Gastrocnemius medialis (tissue), 4 donors: ENCODE measurements at regions not wholly inside any gene's neighbourhood (a gene's known extent, or its start where the extent isn't known, plus 50 kb on each side); places are given as distances from the start of the nearest gene placed in this dataset.

ENCODE experiments used
- ATAC-seq, 2 donors: fragments of 150-250 bp; one replicate each; pipeline ENCODE4 v1.9.1; 2016
- DNase-seq, 2 donors: peaks; one replicate each; pipeline ENCODE4 v3.0.0-alpha.2; 2019
- H3K27ac ChIP-seq, 4 donors: fragments of 200-600 bp; sonication (generic); 1 replicate in 1 of 4; 2 replicates in 3 of 4; pipeline ENCODE4 v1.5.1; 2016 to 2018; ENCODE audit warnings: mild to moderate bottlenecking in 2 of 4, moderate library complexity in 1 of 4
- H3K27me3 ChIP-seq, 3 donors: fragments of 200-600 bp; sonication (generic) in 2 of 3; 1 replicate in 1 of 3; 2 replicates in 2 of 3; pipeline versions ENCODE4 v1.5.1 to v1.6.0; 2016 to 2019; ENCODE audit warnings: mild to moderate bottlenecking in 1 of 3, moderate library complexity in 1 of 3
- H3K36me3 ChIP-seq, 2 donors: fragments of 200-600 bp; sonication (generic) in 1 of 2; one replicate each; pipeline ENCODE4 v1.5.1; 2017 to 2018
- H3K4me1 ChIP-seq, 2 donors: fragments of 200-600 bp; sonication (generic) in 1 of 2; one replicate each; pipeline ENCODE4 v1.5.1; 2016 to 2017; ENCODE audit warnings: mild to moderate bottlenecking in 2 of 2
- H3K4me3 ChIP-seq, 4 donors: fragments of 200-600 bp; sonication (generic) in 3 of 4; 1 replicate in 1 of 4; 2 replicates in 3 of 4; pipeline ENCODE4 v1.5.1; 2016 to 2019; ENCODE audit warnings: mild to moderate bottlenecking in 2 of 4
- H3K9me3 ChIP-seq, 3 donors: fragments of 200-600 bp; sonication (generic) in 2 of 3; 1 replicate in 1 of 3; 2 replicates in 2 of 3; pipeline ENCODE4 v1.5.1; 2016 to 2019
- CTCF ChIP-seq, 5 experiments: fragments of 450-650 bp in 3 of 5; fragments of 200-600 bp in 2 of 5; sonication (generic) in 2 of 5; IDR thresholded peaks in 4 of 5; conservative IDR thresholded peaks in 1 of 5; 1 replicate in 4 of 5; 2 replicates in 1 of 5; pipeline ENCODE4 v1.5.1; 2016 to 2019; ENCODE audit warnings: antibody characterized with exemption in 5 of 5, mild to moderate bottlenecking in 3 of 5, moderate library complexity in 3 of 5
- POLR2A ChIP-seq, 2 donors: fragments of 450-650 bp; IDR thresholded peaks; one replicate each; pipeline ENCODE4 v1.6.1; 2017; ENCODE audit warnings: antibody characterized with exemption in 2 of 2, mild to moderate bottlenecking in 2 of 2, moderate library complexity in 2 of 2
- in situ Hi-C, 4 donors: fragments of 200-750 bp; cut with MboI; loops; one replicate each; pipeline versions ENCODE4 v1.15.0 to v1.8.0; 2017; ENCODE audit warnings: low sequenced_read_pairs in 4 of 4
- intact Hi-C: fragments of 100-400 bp; cut with DNase I; formaldehyde crosslinking; loops from one replicate; pipeline ENCODE4 v1.15.1; 2023; ENCODE audit warnings: low total_unique reads

- H3K9me3 ChIP-seq: no peaks in the 10 kb centered on the region
- H3K27ac ChIP-seq: no peak overlapping the region
- H3K4me1 ChIP-seq: no peaks in the 10 kb centered on the region
- intact Hi-C loops (no loop called here), in situ Hi-C loops (no loop called here)
- no peaks in the 10 kb centered on the region for H3K36me3 ChIP-seq
- no peak for DNase-seq
- no peak for ATAC-seq
- H3K4me3 ChIP-seq: no peak overlapping the region
- no peak for TF ChIP-seq POLR2A (IDR thresholded peaks at IDR 0.05)
- TF ChIP-seq CTCF (IDR thresholded peaks at IDR 0.05 in 4 of 5, conservative IDR thresholded peaks at IDR 0.05 in 1 of 5): no peak
- no peaks in the 10 kb centered on the region for H3K27me3 ChIP-seq
Measured at GRCh38 chr3:181941250-181941649, 229.5 kb downstream of the SOX2 start.

GRCh38 chr3:181943285-181943684 is 231.6 kb downstream of the SOX2 start:
- Histone ChIP-seq H3K27ac (no peak overlapping the region), H3K4me1 (no peaks in the 10 kb centered on the region), H3K27me3 (no peaks in the 10 kb centered on the region), H3K36me3 (no peaks in the 10 kb centered on the region), H3K4me3 (no peak overlapping the region), H3K9me3 (no peaks in the 10 kb centered on the region)
- DNase-seq (no peak), ATAC-seq (no peak)
- in situ Hi-C loops (no loop called here), intact Hi-C loops (no loop called here)
- TF ChIP-seq POLR2A (IDR thresholded peaks at IDR 0.05): no peak
- no peak for TF ChIP-seq CTCF (IDR thresholded peaks at IDR 0.05 in 4 of 5, conservative IDR thresholded peaks at IDR 0.05 in 1 of 5)

GRCh38 chr3:181947606-181948005 is 235.9 kb downstream of the SOX2 start:
- H3K27me3 ChIP-seq: peaks cover 0 to 5% (median 0%) of the 10 kb centered on the region in 3 donors
- DNase-seq (no peak), ATAC-seq (no peak)
- no peak overlapping the region for H3K4me3 ChIP-seq
- H3K4me1 ChIP-seq: no peaks in the 10 kb centered on the region
- TF ChIP-seq CTCF (IDR thresholded peaks at IDR 0.05 in 4 of 5, conservative IDR thresholded peaks at IDR 0.05 in 1 of 5) (no peak), POLR2A (IDR thresholded peaks at IDR 0.05) (no peak)
- H3K36me3 ChIP-seq: no peaks in the 10 kb centered on the region
- no peaks in the 10 kb centered on the region for H3K9me3 ChIP-seq
- in situ Hi-C loops (no loop called here), intact Hi-C loops (no loop called here)
- H3K27ac ChIP-seq: no peak overlapping the region

- in situ Hi-C loops: no loop called here
Measured at GRCh38 chr3:181948286-181948685, 236.6 kb downstream of the SOX2 start.

More at GRCh38 chr3:181948286-181948685, 236.6 kb downstream of the SOX2 start:
- H3K36me3 ChIP-seq: no peaks in the 10 kb centered on the region
- H3K9me3 ChIP-seq: no peaks in the 10 kb centered on the region
- intact Hi-C loops: no loop called here
- peaks cover 0 to 5% (median 0%) of the 10 kb centered on the region in 3 donors for H3K27me3 ChIP-seq
- no peak for ATAC-seq
- no peaks in the 10 kb centered on the region for H3K4me1 ChIP-seq
- no peak for DNase-seq
- no peak for TF ChIP-seq CTCF (IDR thresholded peaks at IDR 0.05 in 4 of 5, conservative IDR thresholded peaks at IDR 0.05 in 1 of 5)
- TF ChIP-seq POLR2A (IDR thresholded peaks at IDR 0.05): no peak
- no peak overlapping the region for H3K27ac ChIP-seq
- H3K4me3 ChIP-seq: no peak overlapping the region
